Mammary epithelial cell (primary cell): ENCODE measurements at regions not wholly inside any gene's neighbourhood (a gene's known extent, or its start where the extent isn't known, plus 50 kb on each side); places are given as distances from the start of the nearest gene placed in this dataset.

ENCODE experiments used
- CTCF ChIP-seq, 2 donors: IDR thresholded peaks in 1 of 2; conservative IDR thresholded peaks in 1 of 2; 2 replicates each; pipeline ENCODE4 v1.5.1; 2011 to 2012; ENCODE audit warnings: inconsistent platforms in 2 of 2, low read length in 2 of 2, mild to moderate bottlenecking in 2 of 2, control low read depth in 1 of 2, low read depth in 1 of 2; ENCODE audit not compliant: insufficient read depth in 1 of 2; ENCODE audit errors: extremely low read depth in 1 of 2
- EZH2 ChIP-seq: IDR thresholded peaks from 2 replicates; pipeline ENCODE4 v1.6.1; 2012; ENCODE audit warnings: low read length, inconsistent platforms, borderline replicate concordance

GRCh38 chr4:164621886-164622521 is 131.9 kb upstream of the SMIM31 start:
- TF ChIP-seq CTCF (conservative IDR thresholded peaks at IDR 0.05 in 1 of 2, IDR thresholded peaks at IDR 0.05 in 1 of 2; ENCODE audit: extremely low read depth in 1 of 2, insufficient read depth in 1 of 2, low read depth in 1 of 2, low read length in 2 of 2): no peak
- no peak for TF ChIP-seq EZH2
